NCI-H1694 (cell line): ENCODE measurements at regions not wholly inside any gene's neighbourhood (a gene's known extent, or its start where the extent isn't known, plus 50 kb on each side); places are given as distances from the start of the nearest gene placed in this dataset.

ENCODE experiments used
- DNase-seq: peaks from one replicate; lab custom pipeline; 2025; lab: John Stamatoyannopoulos, UW

DNA sequence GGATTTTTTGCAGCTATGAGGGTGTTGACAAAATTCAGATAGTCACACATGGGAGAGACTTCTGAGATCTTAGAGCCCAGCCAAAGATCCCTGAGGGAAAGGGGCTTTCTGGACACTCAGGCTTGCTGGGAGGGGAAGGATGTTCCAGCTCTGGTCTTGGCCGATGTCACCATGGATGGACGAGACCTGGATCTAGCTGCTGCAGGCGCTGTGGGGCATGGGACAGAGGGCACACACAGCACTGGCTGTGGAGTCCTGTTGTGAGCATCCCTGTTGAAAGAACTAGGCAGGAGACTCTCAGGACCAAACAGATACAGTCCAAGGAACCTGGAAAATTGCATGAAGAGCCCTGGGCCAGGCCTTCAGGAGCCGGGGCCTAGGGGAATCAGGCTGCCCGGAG lies 80.1 kb upstream of the SDK2 start:
- no peak for DNase-seq

- no peak for DNase-seq
Measured at GRCh38 chr17:73724990-73725389, 80.7 kb upstream of the SDK2 start.

GRCh38 chr17:73725794-73726515 lies 81.7 kb upstream of the SDK2 start:
- DNase-seq = no peak

GRCh38 chr17:73727941-73728340 lies 83.7 kb upstream of the SDK2 start:
- no peak for DNase-seq

DNA sequence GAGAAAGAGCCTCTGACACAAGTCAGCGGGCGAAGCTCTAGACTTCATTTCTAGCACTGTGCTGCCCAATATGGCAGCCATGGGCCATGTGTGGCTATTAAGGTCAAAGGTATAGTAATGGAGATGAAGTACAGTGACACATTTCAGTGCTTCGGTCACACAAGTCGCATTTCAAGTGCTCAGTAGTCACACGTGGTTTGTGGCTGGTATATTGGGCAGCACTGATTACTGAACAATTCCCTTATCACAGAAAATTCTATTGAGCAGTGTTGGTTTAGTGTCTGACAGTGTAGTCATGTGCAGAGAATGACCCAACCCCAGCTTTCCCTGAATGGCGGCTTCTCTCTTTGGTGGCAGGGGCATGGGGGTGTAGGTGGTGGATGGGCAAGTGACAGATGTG lies 84.9 kb upstream of the SDK2 start:
- no peak for DNase-seq

DNA sequence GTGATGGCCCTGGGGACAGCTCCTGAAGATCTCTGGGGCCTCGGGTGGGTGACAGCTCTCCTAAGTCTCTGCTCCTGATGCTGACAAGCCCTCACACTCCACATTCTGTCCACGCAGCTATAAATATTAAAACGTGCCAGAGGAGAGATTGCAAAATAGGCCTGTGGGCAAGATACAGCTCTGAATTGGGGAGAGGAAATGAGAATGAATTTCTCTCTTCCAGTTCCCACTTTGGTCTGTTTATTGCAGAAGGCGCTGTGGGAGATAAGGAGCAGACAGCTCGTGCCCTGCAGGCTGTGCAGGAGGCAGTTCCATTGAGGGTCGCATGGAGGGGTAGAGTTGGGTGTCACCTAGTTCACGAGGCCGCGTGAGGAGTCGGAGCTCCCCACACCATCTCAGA lies 87.5 kb upstream of the SDK2 start:
- no peak for DNase-seq

DNA sequence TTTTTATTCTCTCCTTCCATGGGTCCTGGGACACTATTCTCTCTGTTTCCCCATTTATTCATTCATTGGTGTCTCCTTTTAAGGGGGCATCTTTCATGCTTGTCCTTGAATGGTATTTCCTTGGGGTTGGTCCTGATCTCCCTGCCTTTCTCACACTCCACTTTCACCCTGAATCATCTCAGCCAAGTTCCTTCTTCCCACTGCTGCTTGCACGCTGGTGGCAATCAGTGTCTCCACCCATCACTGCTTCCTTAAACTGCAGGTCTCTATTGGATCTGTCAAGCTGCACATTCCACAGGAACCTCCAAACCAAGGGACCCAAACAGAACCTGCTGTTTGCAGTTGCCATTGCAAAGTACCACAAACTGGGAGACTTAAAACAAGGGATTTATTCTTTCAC lies 89.3 kb upstream of the SDK2 start:
- no peak for DNase-seq

DNA sequence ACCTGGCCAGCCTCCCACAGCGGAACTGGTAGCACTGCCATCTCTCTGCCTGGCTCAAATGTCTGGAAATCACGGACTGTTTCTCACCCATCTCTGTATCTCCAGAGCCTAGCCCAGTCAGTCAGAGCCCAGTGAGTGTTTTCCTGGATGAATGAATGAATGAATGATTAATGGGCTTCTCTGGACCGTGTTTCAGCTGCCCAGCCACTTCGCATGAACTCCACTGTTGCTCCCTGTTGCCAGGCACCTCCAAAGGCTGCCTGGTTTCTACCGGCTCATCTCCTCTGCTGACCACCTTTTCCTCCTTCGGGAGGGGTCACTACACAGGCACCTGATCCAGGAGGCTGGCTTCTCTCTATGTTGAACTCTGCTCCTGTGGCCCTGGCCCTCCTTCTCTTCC lies 91.0 kb upstream of the SDK2 start:
- DNase-seq = no peak

DNA sequence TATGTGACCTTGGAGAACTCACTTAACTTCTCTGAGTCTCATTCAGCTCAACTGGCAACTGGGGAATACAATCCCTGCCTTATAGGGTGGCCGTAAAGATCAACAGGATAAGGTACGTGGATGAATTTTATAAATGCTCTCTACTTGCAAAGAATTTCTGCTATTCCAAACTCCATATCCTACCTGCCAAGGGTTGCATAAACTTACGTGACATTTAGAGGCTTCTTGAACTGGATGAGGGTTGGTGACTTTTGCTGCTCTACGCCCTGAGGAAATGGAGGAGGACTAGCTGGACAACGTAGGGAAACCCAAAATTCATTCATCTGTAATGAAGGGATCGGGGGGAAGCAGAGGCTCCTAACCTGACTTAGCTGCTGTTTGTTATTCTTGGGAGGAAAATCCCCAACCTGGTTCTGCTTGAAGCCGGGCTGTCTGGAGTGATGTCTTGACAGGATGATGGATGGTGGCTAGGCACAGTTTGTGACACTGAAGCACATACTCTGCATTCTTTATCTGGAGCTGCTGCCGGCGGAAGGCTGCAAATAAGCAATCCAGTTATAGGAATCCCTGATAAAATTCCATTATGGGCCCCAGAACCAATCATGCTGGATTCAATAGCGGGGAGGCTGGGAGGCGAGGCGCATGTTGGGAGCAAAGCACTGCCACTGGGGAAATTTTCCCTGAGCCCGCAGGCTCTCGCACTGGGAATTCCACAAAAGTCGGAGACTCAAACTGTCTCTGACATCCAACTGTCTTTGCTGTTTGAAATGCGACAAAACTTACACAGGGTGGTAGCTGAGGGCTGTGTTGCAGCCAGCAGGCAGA lies 94.7 kb upstream of the SDK2 start:
- DNase-seq = no peak

DNA sequence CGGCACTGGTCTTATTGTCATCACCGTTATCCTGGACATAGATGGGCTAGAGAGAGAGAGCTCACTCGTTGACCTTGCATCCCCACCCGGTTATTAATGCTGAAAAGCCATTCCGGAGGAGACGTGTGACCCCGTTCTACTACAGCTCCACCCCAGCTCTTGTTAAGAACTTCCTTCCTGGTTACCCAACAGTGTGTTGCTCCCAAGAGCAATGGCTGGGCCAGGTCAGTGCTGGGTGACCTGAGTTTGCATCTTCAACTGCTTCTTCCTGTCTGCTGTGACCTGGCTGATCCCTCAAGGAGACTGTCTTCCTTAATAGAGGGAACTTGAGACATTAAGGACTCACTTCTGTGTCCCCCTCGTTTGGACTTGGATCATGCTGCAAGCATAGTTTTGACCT lies 96.1 kb upstream of the SDK2 start:
- no peak for DNase-seq

GRCh38 chr17:73742948-73743381 lies 98.7 kb upstream of the SDK2 start:
- no peak for DNase-seq

GRCh38 chr17:73743518-73744201 lies 99.4 kb upstream of the SDK2 start:
- DNase-seq = no peak

DNA sequence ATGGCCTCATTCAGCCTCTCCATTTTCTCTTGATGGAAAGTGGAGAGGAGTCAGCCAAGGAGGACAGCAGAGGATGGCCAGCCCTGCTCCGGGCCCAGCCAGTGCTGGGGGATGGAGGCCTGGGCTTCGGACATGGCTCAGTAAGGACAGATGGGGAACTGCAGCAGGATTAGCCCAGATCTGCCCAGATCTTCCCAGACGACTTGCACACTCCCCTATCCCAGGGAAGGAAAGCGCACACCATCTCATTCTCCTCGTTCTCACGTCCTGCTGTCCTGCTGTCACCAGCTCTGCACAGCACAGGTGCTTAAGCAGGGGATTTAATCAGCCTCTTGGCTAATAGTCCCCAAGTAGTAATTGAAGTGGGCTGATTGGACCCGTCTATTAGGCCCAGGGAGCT lies 100.2 kb upstream of the SDK2 start:
- no peak for DNase-seq

DNA sequence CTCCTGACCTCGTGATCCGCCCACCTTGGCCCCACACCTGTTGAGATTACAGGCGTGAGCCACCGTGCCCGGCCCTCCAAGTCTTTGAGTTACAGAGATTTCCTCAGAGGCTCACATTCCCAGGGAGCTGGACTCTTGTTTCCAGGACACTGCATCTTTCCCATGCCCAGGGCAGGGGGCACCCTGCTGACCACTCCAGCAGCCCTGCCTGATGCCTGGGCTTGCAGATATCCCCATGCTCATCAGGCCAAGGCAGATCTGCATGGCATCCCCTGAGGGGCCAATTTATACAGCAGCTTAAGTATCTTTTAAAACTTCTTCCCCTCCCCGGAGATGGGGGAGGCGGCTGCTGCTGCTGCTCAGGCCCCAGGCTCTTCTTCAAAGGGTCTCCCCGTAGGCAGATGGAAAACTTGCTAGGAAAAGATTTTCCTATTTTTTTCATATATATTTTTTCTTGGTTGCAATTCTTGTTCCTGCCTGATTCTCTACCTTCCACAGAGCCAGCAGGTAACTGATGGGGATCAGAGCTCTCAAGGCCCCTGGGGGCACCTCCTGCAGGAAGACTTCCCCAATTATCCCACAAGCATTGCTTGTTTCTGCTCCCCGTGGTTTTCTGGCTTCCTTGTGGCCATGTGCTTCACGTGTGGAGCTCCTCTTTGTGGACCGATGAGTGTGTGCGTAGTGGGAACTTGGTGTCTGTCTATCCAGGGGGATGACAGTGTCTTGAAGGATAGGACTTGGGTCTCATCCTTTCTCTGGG lies 102.2 kb upstream of the SDK2 start:
- DNase-seq = no peak

- no peak for DNase-seq
Measured at GRCh38 chr17:73747221-73748002, 103.2 kb upstream of the SDK2 start.

DNA sequence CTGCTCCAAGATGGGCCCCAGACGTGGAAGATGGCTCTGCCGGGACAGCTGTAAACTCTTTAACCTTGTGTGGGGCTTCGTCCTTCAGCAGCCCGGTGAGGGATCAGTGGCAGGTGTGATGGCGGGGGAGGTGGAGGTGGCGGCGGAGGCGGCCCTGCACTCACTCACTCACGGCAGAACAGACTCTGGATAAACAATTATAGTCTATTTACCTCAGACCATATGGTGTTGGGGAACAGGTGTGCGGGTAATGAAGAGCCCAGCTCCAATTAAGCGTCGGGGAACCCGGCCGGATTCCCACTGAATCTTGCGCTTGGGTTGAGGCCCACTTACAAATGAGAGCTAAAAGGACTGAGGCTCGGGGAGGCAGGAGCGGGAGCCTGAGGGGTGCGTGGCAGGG lies 104.3 kb upstream of the SDK2 start:
- peak; percentile 75 for DNase-seq

GRCh38 chr17:73749337-73749823 lies 105.1 kb upstream of the SDK2 start:
- no peak for DNase-seq

GRCh38 chr17:73749928-73750605 lies 105.8 kb upstream of the SDK2 start:
- DNase-seq = no peak

DNA sequence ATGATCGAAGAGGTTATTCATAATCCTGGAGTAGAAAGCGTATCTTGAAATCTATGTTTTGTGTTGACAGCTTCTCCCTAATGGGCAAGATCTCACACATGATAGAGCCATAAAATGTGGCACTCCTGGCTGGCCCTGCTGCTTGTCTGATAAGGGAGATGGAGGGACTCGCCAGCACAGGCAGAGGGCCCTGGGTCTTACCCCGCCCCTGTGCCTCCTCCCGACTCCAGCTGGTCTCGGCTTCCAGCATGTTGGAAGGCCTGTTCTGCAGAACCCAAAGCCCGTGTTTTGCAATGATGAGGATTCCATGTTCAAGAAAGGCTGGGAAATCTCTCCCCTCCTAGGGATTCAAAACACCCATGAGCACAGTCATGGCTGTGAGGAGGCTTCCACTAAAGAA lies 106.7 kb upstream of the SDK2 start:
- DNase-seq = no peak

DNA sequence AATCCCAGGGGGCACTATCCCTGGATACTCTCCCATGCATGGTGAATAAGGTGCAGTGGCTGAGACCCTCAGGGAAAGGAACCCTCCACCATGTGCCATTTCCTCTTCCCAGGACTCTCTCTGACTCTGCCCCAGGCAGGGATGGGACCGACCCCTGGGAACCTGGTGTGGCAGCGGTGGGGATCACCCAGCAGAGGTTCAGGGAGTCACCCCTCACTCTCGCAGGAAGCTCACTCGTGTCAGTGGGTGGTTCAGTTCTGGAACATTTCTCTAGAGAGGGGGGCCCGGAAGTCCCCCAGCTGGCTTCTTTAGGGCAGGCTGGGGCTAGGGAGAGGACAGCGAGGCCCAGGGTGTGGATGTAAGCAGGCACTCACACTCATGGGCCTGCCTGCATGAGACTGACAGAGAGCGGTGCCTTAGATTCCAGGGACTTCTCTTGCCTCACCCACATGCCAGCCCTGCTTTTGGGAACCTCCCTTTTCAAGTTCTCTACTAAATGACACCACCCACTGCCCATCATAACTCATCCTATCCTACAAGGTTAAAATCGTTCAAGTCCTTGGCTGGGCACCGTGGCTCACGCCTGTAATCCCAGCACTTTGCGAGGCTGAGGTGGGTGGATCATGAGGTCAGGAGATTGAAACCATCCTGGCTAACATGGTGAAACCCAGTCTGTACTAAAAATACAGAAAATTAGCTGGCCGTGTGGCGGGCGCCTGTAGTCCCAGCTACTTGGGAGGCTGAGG lies 109.7 kb upstream of the SDK2 start:
- DNase-seq = no peak
